GM21528 (cell line): ENCODE measurements at regions not wholly inside any gene's neighbourhood (a gene's known extent, or its start where the extent isn't known, plus 50 kb on each side); places are given as distances from the start of the nearest gene placed in this dataset.

Source experiments
- ATAC-seq: cut with Tn5 transposase; IDR thresholded peaks from one replicate; pipeline ENCODE4 v1.9.1; 2021; ENCODE audit warnings: mild to moderate bottlenecking, moderate library complexity; ENCODE audit not compliant: unreplicated experiment, low FRiP score

DNA sequence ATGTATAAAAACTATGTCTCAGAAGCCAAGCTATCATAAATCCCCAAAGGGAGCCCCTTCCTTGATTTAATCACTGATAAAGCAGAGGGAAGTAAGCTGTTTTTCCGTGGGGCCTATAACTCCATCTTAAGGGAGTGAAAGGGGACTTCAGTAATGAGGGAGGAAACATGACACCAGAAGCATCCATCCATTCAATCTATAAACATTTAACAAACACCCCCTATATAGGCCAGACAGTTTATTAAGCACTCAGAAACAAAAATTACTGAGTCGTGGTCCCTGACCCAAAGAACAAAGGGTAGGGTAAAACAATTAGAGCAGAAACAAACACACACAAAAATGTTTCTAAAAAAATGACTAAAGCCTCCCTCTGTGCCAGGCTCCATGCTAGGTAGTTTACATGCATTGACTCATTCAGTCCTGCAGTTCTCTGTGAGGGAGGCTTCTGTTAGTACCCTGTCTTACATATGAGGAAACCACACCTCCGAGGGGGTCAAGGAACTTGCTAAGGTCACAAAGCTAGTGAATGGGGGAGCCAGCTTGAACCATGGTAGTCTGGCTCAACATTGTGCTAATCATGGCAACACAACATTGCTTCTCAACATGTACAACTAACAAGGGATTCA is 472.1 kb downstream of the CDH2 start:
- ATAC-seq: no peak

GRCh38 chr18:27699137-27699536 is 477.8 kb downstream of the CDH2 start:
- no peak for ATAC-seq

GRCh38 chr18:27696148-27696547 is 480.8 kb downstream of the CDH2 start:
- ATAC-seq: no peak

GRCh38 chr18:27695503-27695902 is 481.4 kb downstream of the CDH2 start:
- no peak for ATAC-seq

- no peak for ATAC-seq
Observed at GRCh38 chr18:27695052-27695451, 481.9 kb downstream of the CDH2 start.

- ATAC-seq: no peak
Observed at GRCh38 chr18:27688581-27688980, 488.3 kb downstream of the CDH2 start.

GRCh38 chr18:27687351-27687979 is 489.5 kb downstream of the CDH2 start:
- no peak for ATAC-seq

GRCh38 chr18:27685807-27686412 is 491.0 kb downstream of the CDH2 start:
- ATAC-seq: no peak

- no peak for ATAC-seq
Observed at GRCh38 chr18:27685091-27685490, 491.8 kb downstream of the CDH2 start.

- ATAC-seq: no peak
Observed at GRCh38 chr18:27674411-27674810, 489.3 kb upstream of the CHST9 start.

DNA sequence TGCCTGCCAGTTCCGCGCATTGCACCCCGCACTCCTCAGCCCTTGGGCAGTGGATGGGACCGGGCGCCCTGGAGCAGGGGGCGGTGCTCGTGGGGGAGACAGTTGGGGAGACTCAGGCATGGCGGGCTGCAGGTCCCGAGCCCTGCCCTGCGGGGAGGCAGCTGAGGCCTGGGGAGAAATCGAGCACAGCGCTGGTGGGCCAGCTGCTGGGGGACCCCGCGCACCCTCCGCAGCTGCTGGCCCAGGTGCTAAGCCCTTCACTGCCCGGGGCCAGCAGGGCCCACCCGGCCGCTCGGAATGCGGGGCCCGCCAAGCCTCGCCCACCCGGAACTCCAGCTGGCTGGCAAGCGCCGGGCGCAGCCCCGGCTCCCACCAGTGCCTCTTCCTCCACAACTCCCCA is 488.8 kb upstream of the CHST9 start:
- no peak for ATAC-seq

DNA sequence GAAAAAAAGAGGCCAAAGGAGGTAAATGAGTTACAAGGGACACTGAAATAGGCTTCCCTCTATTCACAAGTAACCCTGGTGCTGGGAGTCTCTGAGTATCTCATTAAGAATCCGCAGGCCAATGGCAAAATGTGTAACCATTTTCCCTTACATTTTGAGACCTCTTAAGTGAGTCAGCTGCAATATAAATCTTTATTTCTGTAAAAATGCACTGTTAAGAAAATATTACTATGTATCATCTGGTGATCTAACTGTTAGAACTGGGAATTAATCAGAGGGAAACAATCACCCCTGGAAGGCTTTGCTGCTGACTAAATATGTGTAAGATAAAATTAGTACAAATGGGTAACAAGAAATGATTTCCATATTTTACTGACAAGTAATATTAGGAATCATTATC is 483.1 kb upstream of the CHST9 start:
- ATAC-seq: no peak

DNA sequence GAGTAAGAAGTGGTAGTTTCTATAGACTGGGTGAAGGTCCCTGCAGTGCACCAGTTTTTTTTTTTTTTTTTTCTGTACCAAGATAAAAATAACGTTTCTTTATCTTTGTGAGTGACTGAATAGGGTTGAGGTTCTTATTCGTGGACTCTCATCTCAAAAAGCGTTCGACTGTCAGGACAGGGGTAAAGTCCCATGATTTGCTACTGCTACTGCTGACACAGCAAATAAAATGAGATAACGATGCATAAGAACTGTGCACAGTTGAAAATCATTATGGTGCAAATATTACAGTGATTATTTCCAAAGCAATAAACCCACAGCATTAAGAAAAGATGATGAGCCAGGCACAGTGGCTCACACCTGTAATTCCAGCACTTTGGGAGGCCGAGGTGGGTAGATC is 482.0 kb upstream of the CHST9 start:
- ATAC-seq: no peak

- no peak for ATAC-seq
Observed at GRCh38 chr18:27666016-27666415, 480.9 kb upstream of the CHST9 start.

DNA sequence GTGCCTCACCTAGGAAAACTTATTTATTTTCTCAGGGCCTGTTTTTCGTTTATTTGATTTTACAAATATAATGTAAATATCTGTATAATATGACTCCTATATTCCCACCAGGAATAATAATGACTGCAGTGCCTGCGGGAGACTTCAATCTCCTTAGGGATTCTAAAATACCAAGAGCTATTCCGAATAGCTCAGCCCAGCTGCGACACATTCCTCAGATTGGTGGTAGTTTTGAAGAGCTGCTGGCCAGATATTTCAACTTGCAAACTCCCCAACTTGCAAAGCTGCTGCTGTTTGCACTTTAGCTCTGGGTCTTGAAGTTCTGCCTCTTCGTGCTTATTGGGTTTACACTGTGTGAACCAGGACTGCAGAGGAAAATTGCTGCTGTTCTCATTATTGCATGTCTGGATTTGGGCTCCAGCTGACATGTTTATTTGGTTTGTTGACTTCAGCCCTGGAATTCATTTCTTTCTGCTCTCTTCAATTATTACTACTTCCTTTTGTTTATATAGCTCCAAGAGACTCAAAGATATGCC is 480.2 kb upstream of the CHST9 start:
- ATAC-seq: no peak

GRCh38 chr18:27662949-27663348 is 477.8 kb upstream of the CHST9 start:
- ATAC-seq: no peak

DNA sequence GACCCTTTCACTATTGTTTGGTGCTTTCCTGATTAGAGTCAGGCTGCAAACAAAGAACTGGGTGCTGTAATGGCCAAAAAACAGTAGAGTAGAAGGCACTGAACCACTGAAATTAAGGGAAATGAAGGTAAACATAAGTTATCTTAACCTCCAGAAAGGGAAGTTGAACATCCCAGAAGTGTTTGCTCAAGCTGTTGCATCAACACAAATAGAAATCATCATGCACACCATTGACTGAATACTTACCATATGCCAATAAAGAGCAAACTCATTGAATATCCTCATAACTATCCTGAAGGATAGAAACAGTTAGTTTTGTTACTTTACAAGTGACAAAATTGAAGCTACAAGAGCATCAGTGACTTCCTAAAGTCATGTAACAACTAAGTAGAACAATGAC is 477.4 kb upstream of the CHST9 start:
- no peak for ATAC-seq

DNA sequence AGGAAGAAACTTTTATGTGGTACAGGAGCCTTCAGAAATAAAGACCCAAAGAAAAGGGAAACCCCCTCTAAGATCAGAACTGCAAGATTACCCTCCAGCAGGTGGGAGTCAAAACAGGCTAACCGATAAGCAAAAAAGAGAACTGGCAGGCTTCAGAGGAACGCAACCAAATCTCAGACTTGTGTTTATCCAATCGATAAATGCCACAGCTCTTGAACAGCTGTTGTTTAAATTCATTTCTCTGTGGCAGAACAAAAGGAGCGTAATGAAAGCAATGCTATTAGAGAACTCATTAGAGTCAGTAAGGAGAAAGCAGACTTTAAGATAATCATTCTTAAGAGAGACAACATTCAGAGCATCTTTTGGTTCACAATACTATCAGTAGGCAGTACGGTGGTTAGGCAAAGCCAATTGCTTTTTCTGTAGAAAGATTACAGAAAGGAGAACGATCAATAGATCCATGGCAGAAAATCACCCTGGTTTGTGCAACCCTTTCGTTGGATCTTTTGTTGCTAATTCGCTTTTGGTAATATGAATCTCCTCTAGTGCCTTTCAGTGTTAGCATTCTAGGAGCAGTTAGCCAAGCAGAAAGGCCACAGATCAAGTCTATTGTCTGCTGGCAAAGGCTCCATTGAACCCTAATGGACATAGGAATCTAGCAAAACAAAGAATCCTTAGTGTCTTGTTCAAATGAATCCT is 476.4 kb upstream of the CHST9 start:
- no peak for ATAC-seq

- ATAC-seq: no peak
Observed at GRCh38 chr18:27656905-27657304, 471.8 kb upstream of the CHST9 start.

- no peak for ATAC-seq
Observed at GRCh38 chr18:27656167-27656778, 471.2 kb upstream of the CHST9 start.

- ATAC-seq: no peak
Observed at GRCh38 chr18:27653247-27653646, 468.1 kb upstream of the CHST9 start.
